GM21723 (cell line): ENCODE measurements at regions not wholly inside any gene's neighbourhood (a gene's known extent, or its start where the extent isn't known, plus 50 kb on each side); places are given as distances from the start of the nearest gene placed in this dataset.
"Not testable (repeated sequence)": the region's sequence is repeated elsewhere in the genome, so short reads cannot be mapped to it uniquely, and the experiment has no call there.

Experiments used
- ATAC-seq: cut with Tn5 transposase; IDR thresholded peaks from one replicate; pipeline ENCODE4 v1.9.1; 2021; ENCODE audit warnings: mild to moderate bottlenecking, moderate library complexity; ENCODE audit not compliant: unreplicated experiment

GRCh38 chr17:30731210-30732132 lies 93.0 kb downstream of the CRLF3 start:
- peak; percentile 85 for ATAC-seq

DNA sequence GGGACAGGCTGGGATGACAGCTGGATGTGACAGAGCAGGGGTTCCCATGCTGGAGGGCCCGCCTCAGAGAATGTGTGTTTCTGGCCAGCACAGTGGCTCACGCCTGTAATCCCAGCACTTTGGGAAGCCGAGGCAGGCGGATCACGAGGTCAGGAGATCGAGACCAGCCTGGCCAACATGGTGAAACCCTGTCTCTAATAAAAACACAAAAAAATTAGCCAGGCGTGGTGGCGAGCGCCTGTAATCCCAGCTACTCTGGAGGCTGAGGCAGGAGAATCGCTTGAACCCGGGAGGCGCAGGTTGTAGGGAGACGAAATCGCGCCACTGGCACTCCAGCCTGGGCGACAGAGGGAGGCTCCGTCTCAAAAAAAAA lies 93.7 kb downstream of the CRLF3 start:
- ATAC-seq: not testable (repeated sequence)

DNA sequence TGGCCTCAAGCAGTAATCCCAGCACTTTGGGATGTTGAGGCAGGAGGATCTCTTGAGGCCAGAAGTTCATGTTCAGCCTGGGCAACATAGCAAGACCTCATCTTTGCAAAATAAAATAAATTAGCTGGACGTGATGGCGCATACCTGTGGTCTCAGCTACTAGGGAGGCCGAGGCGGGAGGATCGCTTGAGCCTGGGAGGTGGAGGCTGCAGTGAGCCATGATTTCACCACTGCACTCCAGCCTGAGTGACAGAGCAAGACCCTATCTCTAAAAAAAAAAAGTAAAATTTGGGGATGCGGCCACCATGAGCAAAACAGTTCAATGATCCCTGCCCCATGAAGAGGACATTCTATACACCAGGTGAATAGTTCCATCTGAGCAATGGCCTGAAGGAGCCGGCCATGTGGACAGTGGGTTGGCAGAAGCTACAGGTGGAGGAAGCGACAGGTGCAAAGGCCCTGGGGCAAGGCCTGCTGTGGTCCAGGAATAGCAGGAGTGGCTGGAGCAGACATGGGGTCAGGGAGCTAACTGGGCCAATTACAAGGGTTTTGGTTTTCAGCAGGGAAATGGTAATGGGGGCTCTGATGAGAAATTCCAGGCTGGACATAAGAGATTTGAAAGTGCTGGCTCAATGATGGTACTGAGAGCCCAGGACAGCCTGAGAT lies 94.2 kb downstream of the CRLF3 start:
- ATAC-seq: not testable (repeated sequence)

- not testable (repeated sequence) for ATAC-seq
Observed at GRCh38 chr17:30729471-30730170, 94.9 kb downstream of the CRLF3 start.

DNA sequence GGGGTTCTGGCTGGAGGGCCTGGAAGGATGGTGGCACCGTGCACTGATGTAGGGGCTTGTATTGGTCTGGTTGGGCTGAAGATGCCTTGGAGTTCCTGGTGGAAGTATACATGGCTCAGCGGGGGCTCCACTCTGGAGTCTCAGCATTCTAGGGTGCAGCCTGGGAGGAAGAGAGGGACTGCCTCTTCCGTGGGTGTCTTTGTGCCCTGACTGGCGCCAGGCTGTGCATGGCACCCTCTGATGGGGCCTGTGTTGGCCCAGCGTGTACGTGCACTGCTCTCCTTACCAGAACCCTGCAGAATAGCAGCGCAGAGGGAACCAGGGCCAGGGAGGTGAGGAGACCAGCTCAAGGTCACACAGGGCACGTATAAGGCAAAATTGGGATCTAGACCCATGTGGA lies 97.0 kb downstream of the CRLF3 start:
- ATAC-seq: not testable (repeated sequence)

DNA sequence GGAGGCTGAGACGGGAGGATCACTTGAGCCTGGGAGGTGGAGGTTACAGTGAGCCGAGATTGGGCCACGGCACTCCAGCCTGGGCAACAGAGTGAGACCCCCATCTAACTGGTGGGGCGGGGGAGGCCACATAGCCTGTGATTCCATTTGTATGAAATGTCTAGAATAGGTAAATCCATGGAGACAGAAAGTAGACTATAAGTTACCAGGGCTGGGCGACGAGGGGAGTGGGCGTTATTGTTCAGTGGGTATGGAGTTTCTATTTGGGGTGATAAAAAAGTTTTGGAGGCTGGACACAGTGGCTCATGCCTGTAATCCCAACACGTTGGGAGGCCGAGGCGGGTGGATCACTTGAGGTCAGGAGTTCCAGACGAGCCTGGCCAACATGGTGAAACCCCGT lies 97.8 kb downstream of the CRLF3 start:
- ATAC-seq: not testable (repeated sequence)

- not testable (repeated sequence) for ATAC-seq
Observed at GRCh38 chr17:30726310-30726709, 98.2 kb downstream of the CRLF3 start.

GRCh38 chr17:30724034-30724650 lies 100.3 kb downstream of the CRLF3 start:
- ATAC-seq: not testable (repeated sequence)

- not testable (repeated sequence) for ATAC-seq
Observed at GRCh38 chr17:30722114-30722780, 102.2 kb downstream of the CRLF3 start.

- not testable (repeated sequence) for ATAC-seq
Observed at GRCh38 chr17:30720971-30721370, 103.5 kb downstream of the CRLF3 start.

DNA sequence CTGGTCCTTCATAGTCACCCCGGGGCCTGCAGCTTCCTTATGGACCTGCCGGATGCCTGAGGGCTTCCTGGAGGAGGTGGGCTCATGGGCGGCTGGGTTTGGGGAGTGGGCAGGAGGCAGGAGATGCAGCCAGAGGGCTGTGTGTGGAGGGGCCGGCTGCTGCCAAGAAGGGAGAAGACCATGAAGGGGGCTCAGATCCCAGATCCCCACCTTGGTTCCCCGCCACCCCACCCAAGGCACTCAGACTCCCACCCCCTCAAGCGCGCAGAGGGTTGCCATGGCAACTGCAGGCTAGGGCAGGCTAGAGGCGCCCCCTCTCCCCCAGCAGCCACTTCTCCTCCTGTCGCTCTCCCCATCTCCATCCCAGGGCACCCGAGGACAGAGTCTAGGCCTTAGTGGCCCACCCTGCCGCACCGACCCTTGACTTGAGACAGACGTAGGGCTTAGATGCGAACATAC lies 104.5 kb downstream of the CRLF3 start:
- no peak for ATAC-seq

GRCh38 chr17:30719131-30719973 lies 105.1 kb downstream of the CRLF3 start:
- not testable (repeated sequence) for ATAC-seq

GRCh38 chr17:30718691-30719090 lies 105.8 kb downstream of the CRLF3 start:
- not testable (repeated sequence) for ATAC-seq

DNA sequence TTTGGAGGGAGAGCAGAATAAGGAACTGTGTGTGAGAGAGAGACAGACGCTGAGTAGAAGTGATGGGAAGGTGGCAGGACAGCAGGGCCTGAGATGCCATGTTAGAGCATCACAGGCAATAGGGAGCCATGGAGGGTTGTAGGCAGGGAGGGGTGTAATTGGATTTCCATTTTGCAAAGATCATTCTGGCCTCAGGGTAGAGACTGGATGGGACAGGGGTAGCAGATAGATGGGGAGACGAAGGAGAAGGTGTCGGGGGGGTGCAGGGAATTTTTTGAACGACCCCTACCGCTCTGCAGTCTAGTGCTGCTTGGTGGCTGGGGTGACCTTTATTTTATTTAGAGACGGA lies 106.4 kb downstream of the CRLF3 start:
- not testable (repeated sequence) for ATAC-seq

DNA sequence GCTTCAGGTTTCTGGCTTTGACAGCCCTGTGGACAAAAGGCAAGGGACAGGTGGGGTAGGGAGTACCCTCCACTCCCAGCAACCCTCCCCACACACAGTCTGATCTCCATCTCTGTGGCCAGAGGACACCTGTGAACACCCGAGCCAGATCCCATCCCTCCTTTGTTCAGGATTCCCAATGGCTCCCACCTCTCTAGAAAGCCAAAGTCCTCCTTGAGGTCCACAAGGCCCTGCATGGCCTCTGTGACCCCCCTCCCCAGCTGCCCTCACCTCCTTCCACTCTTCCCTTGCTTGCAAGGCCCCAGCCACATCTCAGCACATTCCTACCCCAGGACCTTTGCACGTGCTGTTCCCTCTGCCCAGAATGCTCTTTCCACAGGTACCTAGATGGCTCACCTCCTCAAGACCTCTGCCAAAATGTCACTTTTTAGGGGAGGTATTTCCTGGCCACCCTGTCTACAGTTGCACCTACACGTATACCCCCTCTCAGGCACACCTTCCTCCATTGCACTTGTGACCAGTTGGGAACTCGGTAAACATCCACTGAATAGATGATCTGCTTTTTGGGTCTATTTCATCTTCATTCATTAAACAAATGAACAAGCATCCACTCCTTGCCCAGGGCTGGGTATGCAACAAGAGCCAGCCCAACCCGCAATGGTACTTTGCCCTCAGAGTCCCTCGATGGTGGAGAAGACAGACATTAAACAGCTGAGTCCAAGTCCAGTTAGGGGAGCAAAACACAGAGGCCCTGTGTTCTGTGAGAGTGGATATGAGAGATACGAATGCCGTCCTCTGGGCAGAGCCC lies 107.0 kb downstream of the CRLF3 start:
- ATAC-seq: no peak

- ATAC-seq: no peak
Observed at GRCh38 chr17:30716461-30717290, 107.8 kb downstream of the CRLF3 start.

- ATAC-seq: peak; percentile 56
Observed at GRCh38 chr17:30714825-30715622, 109.5 kb downstream of the CRLF3 start.
